ENCODE measurements at regions not wholly inside any gene's neighbourhood (a gene's known extent, or its start where the extent isn't known, plus 50 kb on each side); places are given as distances from the start of the nearest gene placed in this dataset.
A peak's percentile ranks its signal among the peaks of the same experiment; 100 is the strongest.

GRCh38 chr3:65045138-65045537 is 357.3 kb upstream of the ADAMTS9 start:
- no peak overlapping the region for H3K4me3 ChIP-seq
- DNase-seq (ENCODE audit: low read depth, low spot score): no peak
- no peak overlapping the region for H3K27ac ChIP-seq
- no peaks in the 10 kb centered on the region for H3K36me3 ChIP-seq (ENCODE audit: insufficient read depth, low read length)
- H3K9ac ChIP-seq (ENCODE audit: insufficient read length): no peak overlapping the region
- TF ChIP-seq FOXP2 (optimal IDR thresholded peaks at IDR 0.05; ENCODE audit: control extremely low read depth, extremely low read length, insufficient read depth): no peak
- TF ChIP-seq EZH2 (IDR thresholded peaks at IDR 0.05): no peak
- TF ChIP-seq POLR2AphosphoS5 (IDR thresholded peaks at IDR 0.05; ENCODE audit: borderline replicate concordance, low read depth, low read length): no peak
- H3K9me3 ChIP-seq (ENCODE audit: low read depth, low read length): no peaks in the 10 kb centered on the region

DNA sequence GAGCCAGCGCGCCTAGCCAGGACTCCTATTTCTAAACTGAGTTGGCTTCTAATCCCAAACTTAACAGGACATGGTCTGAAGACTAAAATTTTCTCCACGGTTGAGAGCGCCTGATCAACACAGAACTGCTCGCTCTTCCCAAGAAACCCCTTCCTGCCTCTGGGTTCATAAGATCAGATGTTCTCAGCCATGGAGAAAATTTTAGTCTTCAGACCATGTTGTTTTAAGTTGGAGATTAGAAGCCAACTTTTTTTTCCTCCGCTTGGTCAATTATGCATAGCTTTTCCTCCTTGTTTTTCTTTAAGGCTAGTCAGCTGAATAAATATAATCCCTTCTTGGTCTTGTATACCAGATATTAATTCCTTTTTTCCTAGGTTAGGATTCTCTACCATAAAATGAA is 356.6 kb upstream of the ADAMTS9 start:
- no peak overlapping the region for H3K4me3 ChIP-seq
- no peak overlapping the region for H3K27ac ChIP-seq
- TF ChIP-seq POLR2AphosphoS5 (IDR thresholded peaks at IDR 0.05; ENCODE audit: borderline replicate concordance, low read depth, low read length): no peak
- no peak for TF ChIP-seq FOXP2 (optimal IDR thresholded peaks at IDR 0.05; ENCODE audit: control extremely low read depth, extremely low read length, insufficient read depth)
- no peak for TF ChIP-seq EZH2 (IDR thresholded peaks at IDR 0.05)
- H3K9ac ChIP-seq (ENCODE audit: insufficient read length): no peak overlapping the region
- no peak for DNase-seq (ENCODE audit: low read depth, low spot score)
- H3K36me3 ChIP-seq (ENCODE audit: insufficient read depth, low read length): no peaks in the 10 kb centered on the region
- no peaks in the 10 kb centered on the region for H3K9me3 ChIP-seq (ENCODE audit: low read depth, low read length)

DNA sequence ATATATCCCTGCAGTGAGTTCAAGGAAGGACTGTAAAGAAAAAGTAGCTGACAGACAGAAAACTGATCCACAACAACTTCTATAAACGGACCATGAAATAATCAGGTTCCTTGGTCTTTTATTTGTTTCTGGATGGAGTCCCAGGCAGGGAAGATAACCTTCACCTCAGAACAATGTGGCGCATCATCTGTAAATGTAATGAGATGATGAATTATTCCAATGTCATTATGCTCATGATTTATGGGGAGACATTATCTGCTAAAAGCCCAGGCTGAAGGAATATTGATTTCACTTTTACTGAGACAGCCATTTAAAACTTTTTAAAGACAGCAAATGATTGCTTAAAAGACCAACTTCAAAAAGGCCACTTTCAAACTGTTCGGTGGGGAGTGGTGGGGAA is 354.9 kb upstream of the ADAMTS9 start:
- Histone ChIP-seq H3K9ac (ENCODE audit: insufficient read length) (no peak overlapping the region), H3K9me3 (ENCODE audit: low read depth, low read length) (no peaks in the 10 kb centered on the region), H3K4me3 (no peak overlapping the region), H3K36me3 (ENCODE audit: insufficient read depth, low read length) (no peaks in the 10 kb centered on the region), H3K27ac (no peak overlapping the region)
- no peak for DNase-seq (ENCODE audit: low read depth, low spot score)
- TF ChIP-seq POLR2AphosphoS5 (IDR thresholded peaks at IDR 0.05; ENCODE audit: borderline replicate concordance, low read depth, low read length) (no peak), EZH2 (IDR thresholded peaks at IDR 0.05) (no peak), FOXP2 (optimal IDR thresholded peaks at IDR 0.05; ENCODE audit: control extremely low read depth, extremely low read length, insufficient read depth) (no peak)

GRCh38 chr3:65039754-65040210 is 352.0 kb upstream of the ADAMTS9 start:
- Histone ChIP-seq H3K36me3 (ENCODE audit: insufficient read depth, low read length) (no peaks in the 10 kb centered on the region), H3K27ac (no peak overlapping the region), H3K9me3 (ENCODE audit: low read depth, low read length) (no peaks in the 10 kb centered on the region), H3K9ac (ENCODE audit: insufficient read length) (no peak overlapping the region), H3K4me3 (no peak overlapping the region)
- TF ChIP-seq POLR2AphosphoS5 (IDR thresholded peaks at IDR 0.05; ENCODE audit: borderline replicate concordance, low read depth, low read length) (no peak), EZH2 (IDR thresholded peaks at IDR 0.05) (no peak), FOXP2 (optimal IDR thresholded peaks at IDR 0.05; ENCODE audit: control extremely low read depth, extremely low read length, insufficient read depth) (no peak)
- DNase-seq (ENCODE audit: low read depth, low spot score): no peak

DNA sequence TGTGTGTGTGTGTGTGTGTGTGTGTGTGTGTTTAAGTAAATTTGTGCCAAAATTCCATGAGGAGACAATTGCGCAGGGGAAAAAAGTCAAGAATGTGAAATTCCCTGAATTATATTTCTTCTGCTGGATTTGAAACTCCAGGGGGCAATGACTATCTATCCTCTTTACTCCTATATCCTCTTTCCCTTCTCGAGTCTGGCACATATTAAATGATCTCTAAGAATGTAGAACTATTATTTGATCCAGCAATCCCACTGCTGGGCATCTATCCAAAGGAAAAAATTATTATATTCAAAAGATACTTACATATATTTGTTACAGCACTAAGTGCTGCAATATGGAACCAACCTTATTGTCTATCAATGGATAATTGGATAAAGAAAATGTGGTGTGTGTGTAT is 350.1 kb upstream of the ADAMTS9 start:
- DNase-seq (ENCODE audit: low read depth, low spot score): no peak
- Histone ChIP-seq H3K27ac (no peak overlapping the region), H3K9me3 (ENCODE audit: low read depth, low read length) (no peaks in the 10 kb centered on the region), H3K9ac (ENCODE audit: insufficient read length) (no peak overlapping the region), H3K36me3 (ENCODE audit: insufficient read depth, low read length) (no peaks in the 10 kb centered on the region), H3K4me3 (no peak overlapping the region)
- TF ChIP-seq FOXP2 (optimal IDR thresholded peaks at IDR 0.05; ENCODE audit: control extremely low read depth, extremely low read length, insufficient read depth) (no peak), POLR2AphosphoS5 (IDR thresholded peaks at IDR 0.05; ENCODE audit: borderline replicate concordance, low read depth, low read length) (no peak), EZH2 (IDR thresholded peaks at IDR 0.05) (no peak)

DNA sequence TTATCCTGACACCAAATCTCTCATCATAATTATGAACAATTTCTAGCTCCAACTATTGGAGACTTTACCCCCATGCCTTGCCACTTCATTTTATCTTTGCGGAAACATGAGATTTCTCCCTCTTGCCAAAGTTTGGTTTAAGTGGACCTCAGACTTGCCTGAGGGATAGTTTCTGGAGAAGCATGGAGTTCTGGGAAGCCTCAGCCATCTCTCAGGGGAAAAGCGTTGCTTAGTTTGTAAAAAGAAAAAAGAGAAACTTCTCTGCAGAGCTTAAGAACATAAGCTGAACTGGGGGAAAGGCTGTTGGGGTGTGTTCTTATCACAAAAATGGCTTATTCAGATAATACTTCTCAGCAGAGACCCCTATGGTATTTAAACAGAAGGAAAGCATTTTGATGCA is 347.4 kb upstream of the ADAMTS9 start:
- DNase-seq (ENCODE audit: low read depth, low spot score): peak; percentile 47
- TF ChIP-seq FOXP2 (optimal IDR thresholded peaks at IDR 0.05; ENCODE audit: control extremely low read depth, extremely low read length, insufficient read depth): no peak
- Histone ChIP-seq H3K4me3 (no peak overlapping the region), H3K9ac (ENCODE audit: insufficient read length) (no peak overlapping the region), H3K9me3 (ENCODE audit: low read depth, low read length) (no peaks in the 10 kb centered on the region), H3K27ac (no peak overlapping the region), H3K36me3 (ENCODE audit: insufficient read depth, low read length) (no peaks in the 10 kb centered on the region)

GRCh38 chr3:65033576-65033975 is 345.8 kb upstream of the ADAMTS9 start:
- Histone ChIP-seq H3K36me3 (ENCODE audit: insufficient read depth, low read length) (no peaks in the 10 kb centered on the region), H3K4me3 (no peak overlapping the region), H3K9me3 (ENCODE audit: low read depth, low read length) (no peaks in the 10 kb centered on the region), H3K9ac (ENCODE audit: insufficient read length) (no peak overlapping the region), H3K27ac (no peak overlapping the region)
- DNase-seq (ENCODE audit: low read depth, low spot score): no peak
- TF ChIP-seq FOXP2 (optimal IDR thresholded peaks at IDR 0.05; ENCODE audit: control extremely low read depth, extremely low read length, insufficient read depth): no peak
- no peak for TF ChIP-seq POLR2AphosphoS5 (IDR thresholded peaks at IDR 0.05; ENCODE audit: borderline replicate concordance, low read depth, low read length)
- no peak for TF ChIP-seq EZH2 (IDR thresholded peaks at IDR 0.05)

GRCh38 chr3:65030847-65031463 is 343.2 kb upstream of the ADAMTS9 start:
- no peak for TF ChIP-seq POLR2AphosphoS5 (IDR thresholded peaks at IDR 0.05; ENCODE audit: borderline replicate concordance, low read depth, low read length)
- TF ChIP-seq FOXP2 (optimal IDR thresholded peaks at IDR 0.05; ENCODE audit: control extremely low read depth, extremely low read length, insufficient read depth): no peak
- TF ChIP-seq EZH2 (IDR thresholded peaks at IDR 0.05): no peak
- H3K9me3 ChIP-seq (ENCODE audit: low read depth, low read length): no peaks in the 10 kb centered on the region
- H3K4me3 ChIP-seq: no peak overlapping the region
- no peak overlapping the region for H3K27ac ChIP-seq
- H3K9ac ChIP-seq (ENCODE audit: insufficient read length): no peak overlapping the region
- no peak for DNase-seq (ENCODE audit: low read depth, low spot score)
- no peaks in the 10 kb centered on the region for H3K36me3 ChIP-seq (ENCODE audit: insufficient read depth, low read length)

DNA sequence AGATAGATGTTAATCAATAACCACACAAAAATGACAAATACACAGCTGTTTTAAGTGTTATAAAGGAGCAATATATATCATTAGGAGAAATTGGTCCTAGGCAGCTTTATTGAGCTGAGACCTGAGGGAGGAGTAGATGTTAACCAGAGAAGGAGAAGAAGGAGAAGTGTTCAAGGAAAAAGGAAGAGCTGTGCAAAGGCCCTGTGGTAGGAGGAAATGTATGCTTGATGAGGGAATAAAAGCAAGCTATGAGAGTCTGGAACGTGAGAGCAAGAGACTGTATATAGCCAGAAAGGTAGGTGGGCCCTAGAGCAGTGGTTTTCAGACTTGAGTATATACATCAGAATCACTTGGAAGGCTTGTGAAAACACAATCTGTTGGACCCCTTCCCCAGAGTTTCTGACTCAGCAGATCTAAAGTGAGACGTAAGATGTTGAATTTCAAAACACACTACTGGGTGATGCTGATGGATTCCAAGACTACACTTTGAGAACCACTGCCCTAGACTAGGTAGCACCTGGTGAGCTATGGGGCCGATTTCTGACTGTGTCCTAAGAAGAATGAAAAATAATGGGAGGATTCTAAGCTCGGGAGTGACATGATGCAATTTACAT is 342.3 kb upstream of the ADAMTS9 start:
- Histone ChIP-seq H3K36me3 (ENCODE audit: insufficient read depth, low read length) (no peaks in the 10 kb centered on the region), H3K9me3 (ENCODE audit: low read depth, low read length) (no peaks in the 10 kb centered on the region), H3K27ac (no peak overlapping the region), H3K4me3 (no peak overlapping the region), H3K9ac (ENCODE audit: insufficient read length) (no peak overlapping the region)
- TF ChIP-seq FOXP2 (optimal IDR thresholded peaks at IDR 0.05; ENCODE audit: control extremely low read depth, extremely low read length, insufficient read depth): no peak
- no peak for TF ChIP-seq EZH2 (IDR thresholded peaks at IDR 0.05)
- no peak for TF ChIP-seq POLR2AphosphoS5 (IDR thresholded peaks at IDR 0.05; ENCODE audit: borderline replicate concordance, low read depth, low read length)
- DNase-seq (ENCODE audit: low read depth, low spot score): no peak

All from SK-N-MC (cell line).